ENCODE measurements at regions not wholly inside any gene's neighbourhood (a gene's known extent, or its start where the extent isn't known, plus 50 kb on each side); places are given as distances from the start of the nearest gene placed in this dataset.

GRCh38 chr20:50376179-50376887 lies 133.8 kb upstream of the PTPN1 start:
- ChIA-PET CTCF (ENCODE audit: partially characterized antibody) (no interaction called here), POLR2A (ENCODE audit: partially characterized antibody) (no interaction called here)
- H3K27ac ChIP-seq (ENCODE audit: low read depth, low read length), result no peak overlapping the region
- no peaks in the 10 kb centered on the region for H3K27me3 Mint-ChIP-seq
- H3K27ac Mint-ChIP-seq, result no peak overlapping the region
- intact Hi-C loops (cut with micrococcal nuclease), result no loop called here
- no peaks in the 10 kb centered on the region for H3K9me3 ChIP-seq (ENCODE audit: control insufficient read depth in 1 of 2, low read length in 2 of 2)
- no peak for DNase-seq
- H3K4me1 Mint-ChIP-seq, result peaks cover 8 to 31% (median 16%) of the 10 kb centered on the region in 4 donors
- H3K9me3 Mint-ChIP-seq, result peaks cover 0 to 3% (median 0%) of the 10 kb centered on the region in 8 donors
- no peak overlapping the region for H3K4me3 ChIP-seq (ENCODE audit: low read length in 2 of 2)
- H3K4me3 Mint-ChIP-seq, result no peak overlapping the region
- no peaks in the 10 kb centered on the region for H3K36me3 ChIP-seq (ENCODE audit: insufficient read depth, low read length)
- H3K27me3 ChIP-seq (ENCODE audit: insufficient read depth, low read length), result no peaks in the 10 kb centered on the region
- no peaks in the 10 kb centered on the region for H3K36me3 Mint-ChIP-seq
- peaks cover 7% of the 10 kb centered on the region for H3K4me1 ChIP-seq (ENCODE audit: insufficient read depth, low read length)

GRCh38 chr20:50376888-50377459 lies 133.2 kb upstream of the PTPN1 start:
- Mint-ChIP-seq H3K27ac (peak overlapping the region in 1 of 7 donors; percentile 1), H3K27me3 (no peaks in the 10 kb centered on the region), H3K4me1 (peaks cover 11 to 38% (median 21%) of the 10 kb centered on the region in 4 donors), H3K4me3 (no peak overlapping the region), H3K36me3 (no peaks in the 10 kb centered on the region), H3K9me3 (peaks cover 0 to 1% (median 0%) of the 10 kb centered on the region in 8 donors)
- intact Hi-C loops (cut with micrococcal nuclease), result no loop called here
- no peaks in the 10 kb centered on the region for H3K27me3 ChIP-seq (ENCODE audit: insufficient read depth, low read length)
- no peak overlapping the region for H3K27ac ChIP-seq (ENCODE audit: low read depth, low read length)
- ChIA-PET POLR2A (ENCODE audit: partially characterized antibody) (no interaction called here), CTCF (ENCODE audit: partially characterized antibody) (no interaction called here)
- H3K9me3 ChIP-seq (ENCODE audit: control insufficient read depth in 1 of 2, low read length in 2 of 2), result no peaks in the 10 kb centered on the region
- no peak for DNase-seq
- peaks cover 13% of the 10 kb centered on the region for H3K4me1 ChIP-seq (ENCODE audit: insufficient read depth, low read length)
- no peak overlapping the region for H3K4me3 ChIP-seq (ENCODE audit: low read length in 2 of 2)
- no peaks in the 10 kb centered on the region for H3K36me3 ChIP-seq (ENCODE audit: insufficient read depth, low read length)

DNA sequence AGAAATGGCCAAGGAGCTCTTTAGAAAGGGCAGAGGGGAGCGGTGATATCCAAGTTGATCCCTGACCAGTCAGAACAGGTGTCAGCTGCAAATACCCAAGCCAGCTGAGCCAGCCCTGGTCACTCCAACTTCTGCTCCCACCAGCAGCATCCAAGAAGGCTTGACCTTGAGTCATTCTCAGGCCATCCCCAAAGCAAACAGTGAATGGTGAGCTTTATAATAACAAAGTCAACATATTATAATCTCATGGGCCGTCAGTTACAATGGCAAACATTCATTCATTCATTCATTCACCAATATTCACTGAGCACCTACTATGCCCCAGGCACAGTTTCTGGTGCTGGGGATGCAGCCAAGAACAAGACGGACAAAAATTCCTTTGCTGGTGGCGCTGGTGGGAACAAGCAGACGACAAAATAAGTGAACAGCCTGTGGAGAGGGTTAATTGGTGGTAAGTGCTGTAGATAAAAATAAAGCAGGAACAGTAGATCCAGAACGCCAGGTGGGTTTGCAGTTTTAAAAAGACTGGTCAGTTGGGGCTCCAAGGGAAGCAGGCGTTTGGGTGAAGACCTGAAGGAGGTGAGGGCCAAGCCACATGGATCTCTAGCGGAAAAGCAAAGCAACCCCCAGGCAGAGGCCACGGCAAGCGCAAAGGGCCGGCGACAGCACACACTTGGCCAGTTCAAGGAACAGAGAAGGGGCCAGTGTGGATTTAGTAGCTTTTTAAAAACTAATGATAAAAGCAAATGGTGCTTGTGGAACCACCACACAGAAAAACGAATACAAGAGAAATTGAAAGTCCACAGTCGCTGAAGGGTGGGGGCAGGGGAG lies 131.8 kb upstream of the PTPN1 start:
- H3K9me3 Mint-ChIP-seq, result peaks cover 0 to 1% (median 0%) of the 10 kb centered on the region in 8 donors
- H3K27ac Mint-ChIP-seq, result no peak overlapping the region
- no peaks in the 10 kb centered on the region for H3K27me3 ChIP-seq (ENCODE audit: insufficient read depth, low read length)
- H3K36me3 Mint-ChIP-seq, result no peaks in the 10 kb centered on the region
- ChIA-PET POLR2A (ENCODE audit: partially characterized antibody) (interaction anchor here (0.8 kb wide), 1 partner anchor 39 kb away, joined by 3 read pairs; no protein-coding TSS in a partner anchor), CTCF (ENCODE audit: partially characterized antibody) (no interaction called here)
- peaks cover 24% of the 10 kb centered on the region for H3K4me1 ChIP-seq (ENCODE audit: insufficient read depth, low read length)
- no peak overlapping the region for H3K27ac ChIP-seq (ENCODE audit: low read depth, low read length)
- peaks cover 18 to 49% (median 33%) of the 10 kb centered on the region in 4 donors for H3K4me1 Mint-ChIP-seq
- H3K36me3 ChIP-seq (ENCODE audit: insufficient read depth, low read length), result no peaks in the 10 kb centered on the region
- H3K4me3 ChIP-seq (ENCODE audit: low read length in 2 of 2), result no peak overlapping the region
- H3K27me3 Mint-ChIP-seq, result no peaks in the 10 kb centered on the region
- intact Hi-C loops (cut with micrococcal nuclease), result no loop called here
- peak overlapping the region in 1 of 8 donors; percentile 30 for H3K4me3 Mint-ChIP-seq
- H3K9me3 ChIP-seq (ENCODE audit: control insufficient read depth in 1 of 2, low read length in 2 of 2), result no peaks in the 10 kb centered on the region
- DNase-seq, result no peak

DNA sequence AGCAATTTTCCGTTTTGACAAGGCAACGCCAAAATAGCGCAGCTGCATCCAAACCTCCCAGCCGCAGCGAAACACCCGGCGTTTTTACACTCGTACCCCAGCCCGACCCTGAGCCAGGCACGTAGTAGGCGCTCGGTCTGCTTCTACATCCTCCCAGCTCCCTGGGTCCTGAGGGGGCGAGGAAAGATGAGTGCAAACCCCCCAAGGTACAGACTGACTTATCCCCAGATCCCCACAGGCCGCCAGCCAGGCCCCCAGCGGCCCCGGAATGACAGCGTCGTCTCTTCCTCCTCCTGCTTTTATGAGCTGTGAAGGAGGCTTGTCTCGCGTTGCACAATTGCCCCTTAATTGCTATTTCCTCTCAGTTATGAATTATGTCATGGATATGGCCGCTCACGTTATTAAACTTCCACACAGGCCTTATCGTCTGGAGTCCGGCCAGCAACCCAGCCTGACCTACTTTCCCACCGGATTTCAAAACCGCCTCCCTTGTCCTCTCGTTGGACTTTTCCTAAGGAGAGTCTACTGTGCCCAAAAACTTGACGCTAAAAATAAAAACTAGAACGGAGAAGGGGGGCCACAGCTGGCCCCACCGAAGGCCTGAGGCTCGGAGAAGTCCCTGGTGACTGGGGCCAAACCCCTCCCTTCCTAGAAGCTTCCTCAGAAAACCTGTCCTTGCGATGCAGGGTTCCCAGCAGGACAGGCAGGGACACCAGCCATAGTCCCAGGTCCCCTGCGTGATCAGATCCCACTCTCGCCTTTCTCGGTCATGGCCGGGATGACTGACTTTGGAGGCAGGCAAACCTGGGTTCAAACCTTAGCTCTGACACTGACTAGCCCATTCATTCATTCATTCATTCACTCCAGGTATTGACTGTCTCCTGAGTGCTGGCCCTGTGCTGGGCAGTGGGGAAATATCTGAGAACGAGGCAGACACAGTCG lies 130.9 kb upstream of the PTPN1 start:
- Mint-ChIP-seq H3K27me3 (no peaks in the 10 kb centered on the region), H3K4me1 (peaks cover 18 to 55% (median 38%) of the 10 kb centered on the region in 4 donors), H3K36me3 (no peaks in the 10 kb centered on the region), H3K27ac (peak overlapping the region in 1 of 7 donors; percentile 88), H3K9me3 (peaks cover 0 to 1% (median 0%) of the 10 kb centered on the region in 8 donors), H3K4me3 (no peak overlapping the region)
- peaks cover 24% of the 10 kb centered on the region for H3K4me1 ChIP-seq (ENCODE audit: insufficient read depth, low read length)
- no peak overlapping the region for H3K4me3 ChIP-seq (ENCODE audit: low read length in 2 of 2)
- H3K9me3 ChIP-seq (ENCODE audit: control insufficient read depth in 1 of 2, low read length in 2 of 2), result no peaks in the 10 kb centered on the region
- POLR2A ChIA-PET (ENCODE audit: partially characterized antibody), result no interaction called here
- intact Hi-C loops (cut with micrococcal nuclease), result no loop called here
- no peaks in the 10 kb centered on the region for H3K27me3 ChIP-seq (ENCODE audit: insufficient read depth, low read length)
- CTCF ChIA-PET (ENCODE audit: partially characterized antibody), result interaction anchor here (1.4 kb wide), 1 partner anchor 9 kb away, joined by 3 read pairs; no protein-coding TSS in a partner anchor
- DNase-seq, result no peak
- no peaks in the 10 kb centered on the region for H3K36me3 ChIP-seq (ENCODE audit: insufficient read depth, low read length)
- no peak overlapping the region for H3K27ac ChIP-seq (ENCODE audit: low read depth, low read length)

GRCh38 chr20:50379991-50380696 lies 130.0 kb upstream of the PTPN1 start:
- H3K27ac ChIP-seq (ENCODE audit: low read depth, low read length), result no peak overlapping the region
- Mint-ChIP-seq H3K9me3 (peaks cover 0 to 1% (median 0%) of the 10 kb centered on the region in 8 donors), H3K4me3 (peak overlapping the region in 4 of 8 donors; percentile 21 to 62 (median 32)), H3K36me3 (no peaks in the 10 kb centered on the region), H3K27ac (peak overlapping the region in 4 of 7 donors; percentile 22 to 88 (median 72)), H3K27me3 (no peaks in the 10 kb centered on the region), H3K4me1 (peaks cover 23 to 58% (median 45%) of the 10 kb centered on the region in 4 donors)
- H3K36me3 ChIP-seq (ENCODE audit: insufficient read depth, low read length), result no peaks in the 10 kb centered on the region
- ChIA-PET POLR2A (ENCODE audit: partially characterized antibody) (no interaction called here), CTCF (ENCODE audit: partially characterized antibody) (interaction anchor here (1.4 kb wide), 1 partner anchor 10 kb away, joined by 3 read pairs; no protein-coding TSS in a partner anchor)
- peaks cover 30% of the 10 kb centered on the region for H3K4me1 ChIP-seq (ENCODE audit: insufficient read depth, low read length)
- no peaks in the 10 kb centered on the region for H3K27me3 ChIP-seq (ENCODE audit: insufficient read depth, low read length)
- intact Hi-C loops (cut with micrococcal nuclease), result no loop called here
- H3K4me3 ChIP-seq (ENCODE audit: low read length in 2 of 2), result no peak overlapping the region
- DNase-seq, result no peak
- H3K9me3 ChIP-seq (ENCODE audit: control insufficient read depth in 1 of 2, low read length in 2 of 2), result no peaks in the 10 kb centered on the region

GRCh38 chr20:50380697-50381040 lies 129.5 kb upstream of the PTPN1 start:
- Mint-ChIP-seq H3K4me3 (peak overlapping the region in 2 of 8 donors; percentile 79 to 83), H3K9me3 (peaks cover 0 to 5% (median 0%) of the 10 kb centered on the region in 8 donors), H3K27me3 (no peaks in the 10 kb centered on the region), H3K36me3 (no peaks in the 10 kb centered on the region), H3K27ac (peak overlapping the region in 4 of 7 donors; percentile 20 to 88 (median 62)), H3K4me1 (peaks cover 28 to 60% (median 50%) of the 10 kb centered on the region in 4 donors)
- POLR2A ChIA-PET (ENCODE audit: partially characterized antibody), result no interaction called here
- no peak for DNase-seq
- no peaks in the 10 kb centered on the region for H3K36me3 ChIP-seq (ENCODE audit: insufficient read depth, low read length)
- H3K27ac ChIP-seq (ENCODE audit: low read depth, low read length), result no peak overlapping the region
- peaks cover 36% of the 10 kb centered on the region for H3K4me1 ChIP-seq (ENCODE audit: insufficient read depth, low read length)
- H3K9me3 ChIP-seq (ENCODE audit: control insufficient read depth in 1 of 2, low read length in 2 of 2), result no peaks in the 10 kb centered on the region
- intact Hi-C loops (cut with micrococcal nuclease), result no loop called here
- no peaks in the 10 kb centered on the region for H3K27me3 ChIP-seq (ENCODE audit: insufficient read depth, low read length)
- no peak overlapping the region for H3K4me3 ChIP-seq (ENCODE audit: low read length in 2 of 2)
- CTCF ChIA-PET (ENCODE audit: partially characterized antibody), result interaction anchor here (1.4 kb wide), 1 partner anchor 10 kb away, joined by 3 read pairs; no protein-coding TSS in a partner anchor

Data from CD4-positive, alpha-beta memory T cell (primary cell).